ENCODE measurements at regions not wholly inside any gene's neighbourhood (a gene's known extent, or its start where the extent isn't known, plus 50 kb on each side); places are given as distances from the start of the nearest gene placed in this dataset.
A peak's percentile ranks its signal among the peaks of the same experiment; 100 is the strongest.

- intact Hi-C loops (cut with micrococcal nuclease; ENCODE audit: unreplicated experiment) (no loop called here), in situ Hi-C loops (cut with HindIII; ENCODE audit: extremely low pct_ligation_motif_present, low pct_unique_long_range_greater_than_20kb) (no loop called here)
- DNase-seq (ENCODE audit: low spot score) (no peak), ATAC-seq (no peak), FAIRE-seq (no peak)
- peak overlapping the region in 1 of 3 experiments; percentile 39; a peak in 2 of 6 replicates for H3K4me3 ChIP-seq (replicated peaks in 1 of 3; ENCODE audit: insufficient read depth in 1 of 3, low read depth in 2 of 3, low read length in 3 of 3)
- H3K9ac ChIP-seq (ENCODE audit: insufficient read depth, low read depth, low read length): no peak overlapping the region
- TF ChIP-seq FOXK2 (IDR thresholded peaks at IDR 0.05) (no peak), ZNF414 (CRISPR knock-in tag; IDR thresholded peaks at IDR 0.05) (no peak), SMC3 (IDR thresholded peaks at IDR 0.05; ENCODE audit: low read length) (no peak), ETS1 (CRISPR knock-in tag; IDR thresholded peaks at IDR 0.05) (no peak), SRSF1 (optimal IDR thresholded peaks at IDR 0.05; ENCODE audit: low read depth, low read length) (no peak), ISL2 (CRISPR knock-in tag; IDR thresholded peaks at IDR 0.05) (no peak), ZNF790 (CRISPR knock-in tag; IDR thresholded peaks at IDR 0.05; ENCODE audit: borderline replicate concordance) (no peak), HNRNPL (IDR thresholded peaks at IDR 0.05; ENCODE audit: low read depth, low read length) (no peak), KLF13 (CRISPR knock-in tag; IDR thresholded peaks at IDR 0.05) (no peak), MAX (IDR thresholded peaks at IDR 0.05) (no peak), LCORL (IDR thresholded peaks at IDR 0.05) (no peak), LCORL (CRISPR knock-in tag; IDR thresholded peaks at IDR 0.05) (no peak), KMT2B (CRISPR knock-in tag; IDR thresholded peaks at IDR 0.05) (no peak), MED13 (CRISPR knock-in tag; IDR thresholded peaks at IDR 0.05) (no peak), ZNF383 (CRISPR knock-in tag; IDR thresholded peaks at IDR 0.05; ENCODE audit: borderline replicate concordance) (no peak), CEBPB (IDR thresholded peaks at IDR 0.05; ENCODE audit: borderline replicate concordance, low read depth, low read length) (no peak), ZFP91 (CRISPR knock-in tag; IDR thresholded peaks at IDR 0.05; ENCODE audit: borderline replicate concordance) (no peak), CSRNP2 (CRISPR knock-in tag; conservative IDR thresholded peaks at IDR 0.05; ENCODE audit: low read depth) (no peak), ZNF260 (CRISPR knock-in tag; IDR thresholded peaks at IDR 0.05; ENCODE audit: borderline replicate concordance, low read depth) (no peak), ZIK1 (CRISPR knock-in tag; IDR thresholded peaks at IDR 0.05; ENCODE audit: borderline replicate concordance, low read depth) (no peak), ZNF550 (CRISPR knock-in tag; IDR thresholded peaks at IDR 0.05; ENCODE audit: borderline replicate concordance) (no peak)
- no TSS peak for BruUV-seq (replicated peaks)
- peak overlapping the region; percentile 81 for H2AFZ ChIP-seq (ENCODE audit: low read length)
- no peaks in the 10 kb centered on the region for H3K27me3 ChIP-seq (ENCODE audit: control insufficient read depth in 1 of 2, insufficient read depth in 2 of 2, low read length in 2 of 2)
- no peaks in the 10 kb centered on the region for H3K36me3 ChIP-seq (replicated peaks in 1 of 2; ENCODE audit: control insufficient read depth in 1 of 2, insufficient read depth in 2 of 2, low read length in 2 of 2)
- no peak overlapping the region for H3K27ac ChIP-seq (ENCODE audit: extremely low read length, insufficient read depth, low read length)
- CTCF ChIA-PET (ENCODE audit: low intra/inter-chr PET ratio, low total read pairs): no interaction called here
- POLR2A ChIA-PET: no interaction called here
- 29% methylated on average over 4 of the region's 4 CpGs for WGBS (ENCODE audit: low lambda C conversion rate)
- H3K79me2 ChIP-seq (ENCODE audit: insufficient read depth, low read length): no peaks in the 10 kb centered on the region
- H3K4me1 ChIP-seq (ENCODE audit: insufficient read depth, low read length): no peaks in the 10 kb centered on the region
- H3K9me3 ChIP-seq (ENCODE audit: low read length): no peaks in the 10 kb centered on the region
- peak overlapping the region; percentile 37 for H3K4me2 ChIP-seq (ENCODE audit: low read depth, low read length)
- H4K20me1 ChIP-seq (ENCODE audit: insufficient read depth, low read length): no peaks in the 10 kb centered on the region
These were observed 74.0 kb upstream of the UBE2E2 start for GRCh38 chr3:23129117-23129516.

All from HepG2 (cell line).